HG02943 (cell line): ENCODE measurements at regions not wholly inside any gene's neighbourhood (a gene's known extent, or its start where the extent isn't known, plus 50 kb on each side); places are given as distances from the start of the nearest gene placed in this dataset.

Source experiments
- ATAC-seq: cut with Tn5 transposase; IDR thresholded peaks from one replicate; pipeline ENCODE4 v1.9.1; 2021; ENCODE audit warnings: mild to moderate bottlenecking, low read depth, moderate library complexity; ENCODE audit not compliant: unreplicated experiment

DNA sequence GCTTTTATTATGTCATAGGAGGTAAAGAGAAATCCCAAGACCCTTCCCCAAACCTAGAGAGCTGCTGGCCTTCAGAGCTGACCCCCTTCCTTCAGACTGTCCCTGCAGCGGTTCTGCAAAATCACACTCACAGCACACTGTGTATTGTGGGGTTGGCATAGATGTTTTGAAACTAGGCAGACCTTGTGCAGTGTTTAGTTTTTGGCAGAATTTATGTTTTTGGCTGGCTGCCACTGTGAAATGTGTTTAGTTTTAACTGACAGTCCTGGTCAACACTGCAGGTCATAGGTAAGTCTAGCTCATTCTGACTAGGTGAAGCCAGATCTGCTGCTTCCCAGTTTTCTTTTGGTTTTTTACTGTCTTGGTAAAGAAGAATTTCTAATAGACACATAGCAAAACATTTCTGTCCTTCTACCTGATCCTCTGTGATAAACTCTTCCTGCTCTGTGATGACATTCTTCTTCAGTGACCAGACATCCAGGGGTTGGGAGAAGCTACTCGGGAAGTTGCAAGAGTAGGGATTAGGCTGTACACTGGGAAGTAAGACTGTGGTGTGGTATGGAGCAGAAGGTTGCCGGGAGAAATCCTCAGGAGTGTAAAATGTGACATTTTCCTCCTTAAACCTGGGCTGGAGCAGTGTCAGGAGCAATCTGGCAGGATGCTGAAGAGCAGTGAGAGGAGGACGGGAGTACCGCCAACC lies 209.6 kb upstream of the MCTP2 start:
- no peak for ATAC-seq

DNA sequence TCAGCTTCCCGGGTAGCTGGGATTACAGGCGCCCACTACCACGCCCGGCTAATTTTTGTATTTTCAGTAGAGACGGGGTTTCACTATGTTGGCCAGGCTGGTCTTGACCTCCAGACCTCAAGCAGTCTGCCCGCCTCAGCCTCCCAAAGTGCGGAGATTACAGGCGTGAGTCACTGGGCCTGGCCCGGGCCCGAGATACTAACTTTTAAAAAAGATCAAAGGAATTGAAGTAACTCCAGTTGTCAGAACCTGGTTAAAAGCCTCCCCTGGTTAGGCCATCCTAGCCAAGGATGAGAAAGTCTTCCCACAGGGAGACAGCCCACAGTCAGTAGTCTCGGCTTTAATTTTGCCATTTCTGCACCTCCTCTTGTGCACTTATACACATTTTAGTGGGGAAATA lies 212.3 kb upstream of the MCTP2 start:
- no peak for ATAC-seq

DNA sequence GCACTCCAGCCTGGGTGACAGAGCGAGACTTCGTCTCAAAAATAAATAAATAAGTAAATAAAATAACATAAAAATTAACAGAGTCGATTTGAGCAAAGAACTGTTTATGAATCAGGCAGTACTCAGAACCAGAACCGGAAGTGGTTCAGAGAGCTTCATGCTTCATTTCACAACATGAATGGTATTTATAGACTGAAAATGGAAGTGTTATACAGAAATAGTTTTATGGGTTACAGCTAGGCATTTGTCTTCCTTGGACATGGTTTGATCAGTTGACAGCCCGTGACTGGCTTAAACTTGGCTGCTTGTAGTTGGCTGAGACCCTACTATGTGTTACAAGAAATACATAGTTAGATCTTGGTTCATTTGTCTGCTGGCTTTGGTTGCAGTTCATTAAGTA lies 216.0 kb upstream of the MCTP2 start:
- ATAC-seq = no peak

DNA sequence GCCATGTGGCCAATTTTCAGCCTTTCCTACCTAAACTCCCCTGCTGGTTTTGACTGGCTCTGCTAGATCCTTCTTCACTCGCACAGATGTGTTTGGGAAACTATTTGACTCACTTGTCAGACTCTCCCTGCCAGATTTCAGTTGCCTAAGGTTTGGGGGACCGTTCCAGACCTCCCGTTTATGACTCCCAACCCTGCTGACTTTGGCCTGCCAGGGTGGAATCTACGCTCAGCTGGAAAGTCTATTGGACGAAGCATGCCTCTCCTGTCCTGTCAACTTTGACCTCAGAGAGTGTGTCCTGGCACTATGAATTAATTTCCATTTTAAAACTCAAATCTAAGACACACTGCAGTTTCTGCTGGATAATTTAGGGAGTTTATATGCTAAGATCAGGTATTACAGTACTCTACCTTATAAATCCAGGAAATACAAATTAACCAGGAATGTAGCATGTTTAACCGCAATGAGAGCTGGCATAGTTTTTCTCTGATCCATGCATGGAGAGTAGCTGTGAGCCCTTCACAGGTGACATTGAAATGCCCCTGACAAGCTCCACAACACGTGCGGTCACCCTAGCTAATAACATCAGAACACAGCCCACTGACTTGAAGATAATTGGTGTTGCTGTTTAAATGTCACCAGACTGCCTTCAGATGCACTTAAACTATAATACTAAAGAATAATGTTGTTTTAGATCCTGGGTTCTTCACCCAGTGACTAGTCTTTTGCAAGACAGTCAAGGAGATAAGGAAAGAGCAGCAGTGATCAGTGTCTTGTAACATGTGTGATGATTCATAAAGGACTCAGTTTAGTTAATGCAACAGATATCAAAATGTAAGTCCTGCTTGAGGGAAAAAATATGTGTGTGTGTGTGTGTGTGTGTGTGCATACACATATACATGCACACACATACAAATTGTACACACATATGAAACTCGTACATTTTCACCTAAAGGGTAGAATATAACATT lies 223.0 kb upstream of the MCTP2 start:
- no peak for ATAC-seq

DNA sequence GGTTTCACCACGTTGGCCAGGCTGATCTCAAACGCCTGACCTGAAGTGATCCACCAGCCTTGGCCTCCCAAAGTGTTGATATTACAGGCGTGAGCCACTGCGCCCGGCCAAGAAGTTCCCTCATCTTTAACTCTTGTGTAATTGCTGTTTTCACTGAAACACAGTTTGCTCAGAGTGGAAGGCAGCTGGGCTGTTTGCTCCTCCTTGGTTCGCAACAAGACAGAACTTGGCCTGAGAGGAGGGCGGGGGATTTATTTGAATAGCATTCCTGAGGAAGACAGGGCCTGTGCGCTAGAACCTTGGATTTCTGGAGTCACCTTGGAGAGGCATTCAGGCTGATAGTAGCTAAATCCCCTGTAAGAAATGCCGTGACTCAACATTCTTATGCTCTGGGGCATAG lies 226.7 kb upstream of the MCTP2 start:
- no peak for ATAC-seq

DNA sequence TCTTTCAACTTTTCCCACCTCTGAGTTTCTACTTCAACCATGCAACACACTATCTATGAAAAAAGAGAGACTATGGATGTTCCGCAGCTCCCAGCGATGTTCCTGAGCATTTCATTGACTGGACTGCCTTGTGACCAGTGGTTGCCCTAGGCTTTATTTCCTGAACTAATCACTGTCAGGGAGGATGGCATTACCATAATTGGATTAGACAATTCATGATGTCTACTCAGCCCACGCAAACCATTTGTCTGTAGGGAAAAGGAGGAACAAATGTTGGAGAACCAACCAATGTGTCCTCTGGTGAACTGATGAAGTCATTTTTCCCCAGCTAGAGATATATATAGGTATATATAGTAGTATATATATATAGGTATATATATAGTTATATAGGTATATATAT lies 229.3 kb upstream of the MCTP2 start:
- ATAC-seq = no peak

DNA sequence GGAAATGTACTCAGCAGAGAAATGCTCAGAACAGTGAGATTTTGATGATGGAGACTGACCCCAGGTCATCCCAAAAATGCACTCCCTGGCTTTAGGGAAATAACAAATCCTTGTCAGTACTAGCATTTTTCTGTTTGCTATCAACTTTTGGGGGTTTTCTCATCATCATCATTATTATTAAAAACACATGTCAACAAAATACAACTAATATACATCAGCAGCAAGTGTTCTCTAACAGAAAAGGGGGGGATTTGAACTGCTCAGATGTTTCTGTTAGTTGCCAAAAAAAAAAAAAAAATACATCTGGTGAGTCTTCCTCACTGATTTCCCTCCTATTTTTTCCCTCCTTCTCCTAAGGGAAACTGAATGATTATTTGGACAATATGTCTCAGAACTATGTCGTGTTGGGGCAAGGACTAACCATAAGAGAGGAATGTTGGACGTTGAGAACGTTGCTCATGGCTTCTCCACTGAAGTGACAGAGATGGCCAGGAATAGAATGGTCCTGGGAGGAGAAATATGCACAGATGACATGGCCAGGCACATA lies 230.0 kb upstream of the MCTP2 start:
- ATAC-seq = no peak

DNA sequence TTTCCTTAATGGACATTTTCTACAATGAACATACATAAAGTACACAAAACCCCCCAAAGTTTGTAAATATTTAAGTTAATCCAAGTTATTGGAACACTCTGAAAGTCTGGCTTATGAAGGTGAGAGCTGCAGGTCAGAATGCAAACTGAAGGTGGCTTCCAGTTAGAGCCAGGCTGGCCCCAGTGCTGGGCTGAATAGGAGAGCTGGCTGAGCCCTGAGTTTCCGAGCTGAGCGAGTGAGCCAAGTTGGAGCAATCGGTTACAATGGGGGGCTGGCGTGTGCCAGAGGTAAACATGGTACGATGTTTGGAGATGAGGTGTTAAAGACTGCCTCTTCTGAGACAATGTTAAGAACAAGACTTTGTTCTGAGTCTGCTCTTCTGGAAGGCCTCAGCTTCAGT lies 230.8 kb upstream of the MCTP2 start:
- ATAC-seq = no peak

DNA sequence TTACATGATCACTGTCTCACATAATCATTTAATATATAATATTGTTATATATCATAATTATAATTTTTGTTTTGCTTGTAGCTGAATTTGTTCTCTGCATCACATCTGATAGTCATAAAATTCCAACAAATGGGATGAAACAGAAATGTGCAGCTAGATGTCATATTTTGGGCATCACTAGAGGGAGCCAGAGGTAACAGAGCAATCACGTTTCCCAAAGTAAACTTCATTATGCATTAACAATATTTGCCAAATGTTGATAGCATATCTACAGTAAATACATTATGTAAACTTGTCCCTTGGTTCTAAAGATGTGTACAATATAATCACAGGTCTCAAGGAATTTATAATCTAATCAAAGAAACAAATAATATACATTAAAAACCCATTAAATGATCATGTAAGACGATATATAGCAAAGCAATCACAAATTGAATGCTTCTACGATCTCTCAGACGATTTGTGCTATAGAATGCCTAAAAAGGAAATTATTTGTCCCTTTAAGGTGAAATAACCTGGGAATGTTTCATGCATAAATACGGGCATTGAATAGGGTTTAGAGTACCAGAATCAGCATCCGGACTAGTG lies 234.2 kb upstream of the MCTP2 start:
- ATAC-seq = no peak

DNA sequence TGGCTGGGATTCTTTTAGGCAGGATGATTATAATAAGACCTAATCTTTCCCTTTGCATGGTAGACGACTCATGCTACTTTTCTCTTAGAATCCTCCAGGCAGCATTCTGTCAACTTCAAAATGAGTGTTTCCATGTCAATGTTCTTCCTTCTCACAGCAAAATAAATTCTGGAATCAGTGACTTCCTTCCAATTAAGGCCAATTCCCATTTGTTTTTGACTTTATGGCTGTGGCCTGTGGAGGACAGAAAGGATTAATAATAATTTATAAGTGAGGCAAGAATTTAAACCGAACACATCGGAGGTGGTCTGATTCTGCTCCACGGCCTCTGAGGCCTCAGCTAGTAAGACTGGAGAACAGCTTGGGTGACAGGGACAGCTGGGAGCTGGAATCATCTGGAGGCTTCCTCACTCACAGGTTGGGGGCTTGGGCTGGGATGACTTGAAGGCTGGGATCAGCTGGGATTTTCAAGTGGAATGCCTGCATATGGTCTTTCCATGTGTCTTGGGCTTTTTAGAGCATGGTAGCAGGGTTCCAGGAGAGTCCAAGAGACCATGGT lies 241.8 kb upstream of the MCTP2 start:
- no peak for ATAC-seq

DNA sequence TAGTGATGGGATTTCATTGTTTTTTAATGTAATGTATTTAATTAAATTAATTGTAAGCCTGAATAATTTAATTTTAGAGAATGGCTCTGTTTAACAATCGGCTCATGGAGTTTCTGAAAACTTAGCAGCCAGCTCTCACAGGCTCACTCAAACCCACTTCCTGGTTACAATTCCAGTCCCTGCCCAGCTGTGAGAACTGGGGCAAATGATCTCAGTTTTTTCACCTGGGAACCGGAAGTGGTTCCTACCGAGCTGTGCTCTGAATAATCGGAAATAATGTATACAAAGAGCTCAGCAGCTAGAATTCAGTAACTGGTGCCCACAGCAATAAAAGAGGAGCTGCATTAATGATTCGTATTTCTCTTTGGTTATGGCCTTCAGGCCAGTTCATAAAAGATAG lies 244.3 kb upstream of the MCTP2 start:
- ATAC-seq = peak; percentile 56

DNA sequence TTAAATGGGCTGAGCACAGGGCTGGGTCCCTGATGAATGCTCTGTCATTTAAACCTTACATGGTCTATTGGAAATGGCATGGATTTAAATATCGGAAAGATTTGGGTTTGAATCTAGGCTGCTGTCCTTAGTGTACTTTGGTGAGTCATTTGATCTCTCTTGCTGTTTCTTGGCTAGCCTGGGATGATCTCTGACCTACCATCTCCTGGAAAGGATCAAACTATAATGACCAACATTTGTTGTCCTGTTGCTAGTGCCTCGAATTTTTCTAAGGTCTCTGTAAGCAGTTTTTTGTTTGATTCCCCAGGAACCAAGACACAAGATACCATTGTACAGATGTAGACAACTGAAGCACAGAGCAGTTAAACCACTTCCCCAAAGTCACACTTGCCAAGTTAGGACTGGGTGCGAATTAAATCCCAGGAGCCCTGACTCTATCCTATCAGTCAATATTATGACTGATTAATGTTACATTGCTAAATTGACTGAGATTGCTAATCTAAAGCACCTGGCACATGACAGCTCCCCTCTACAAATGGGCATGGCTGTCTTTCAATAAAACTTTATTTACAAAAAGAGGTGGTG lies 244.9 kb upstream of the MCTP2 start:
- no peak for ATAC-seq

DNA sequence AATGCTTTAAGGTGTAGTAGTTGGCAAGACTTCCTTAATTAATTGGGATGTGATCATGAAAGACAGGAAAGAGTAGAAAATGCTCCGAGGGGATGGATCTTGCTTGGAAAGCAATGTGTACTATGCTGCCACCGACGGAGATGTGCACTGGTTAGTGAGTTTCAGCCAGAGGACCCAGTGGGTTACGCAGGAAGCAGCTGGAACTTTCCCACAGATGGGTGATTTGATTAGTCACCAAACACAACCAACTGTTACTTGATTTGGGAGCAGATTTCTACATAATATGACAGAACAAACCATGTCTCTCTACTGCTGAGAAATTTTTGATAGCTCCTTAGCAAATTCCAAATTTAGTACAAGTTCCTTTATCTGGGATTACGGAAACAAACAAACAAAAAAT lies 245.4 kb upstream of the MCTP2 start:
- ATAC-seq = no peak

DNA sequence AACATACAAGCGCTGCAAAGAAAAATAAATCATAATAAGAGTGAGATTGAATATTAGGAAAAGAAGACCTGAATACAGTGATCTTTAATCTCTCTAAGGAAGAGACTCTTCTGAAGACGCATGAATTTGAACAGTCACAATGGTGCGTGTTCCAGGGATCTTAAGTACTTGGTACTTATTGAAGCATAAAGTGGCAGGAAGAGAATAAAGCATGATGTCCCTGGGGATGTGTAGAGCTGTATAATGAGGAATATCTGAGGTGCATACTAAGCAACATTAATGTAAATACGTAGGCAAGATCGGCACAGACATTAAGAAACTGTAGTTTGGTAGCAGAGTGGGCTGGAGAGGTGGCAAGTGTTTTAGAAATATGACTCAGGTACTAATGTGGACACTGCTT lies 246.2 kb upstream of the MCTP2 start:
- ATAC-seq = no peak

DNA sequence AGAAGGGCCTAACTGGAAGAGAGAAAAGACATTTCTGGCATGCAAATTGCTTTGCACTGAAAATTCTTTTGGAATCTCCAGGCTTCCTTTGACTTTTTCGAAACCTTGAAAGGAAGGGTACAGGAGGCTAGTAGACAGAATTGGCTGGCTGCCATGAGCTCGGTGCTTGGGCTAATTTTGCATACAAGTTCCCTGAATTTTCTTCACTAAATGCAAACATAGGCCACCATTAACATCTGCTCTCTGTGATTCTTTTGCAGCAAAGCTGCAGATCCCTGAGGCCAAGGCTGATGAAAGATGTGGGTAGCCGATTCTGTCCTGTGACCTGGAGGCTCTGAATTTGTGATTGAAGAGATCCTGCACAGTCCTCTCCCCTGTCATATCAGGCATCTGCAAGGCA lies 247.8 kb upstream of the MCTP2 start:
- no peak for ATAC-seq

DNA sequence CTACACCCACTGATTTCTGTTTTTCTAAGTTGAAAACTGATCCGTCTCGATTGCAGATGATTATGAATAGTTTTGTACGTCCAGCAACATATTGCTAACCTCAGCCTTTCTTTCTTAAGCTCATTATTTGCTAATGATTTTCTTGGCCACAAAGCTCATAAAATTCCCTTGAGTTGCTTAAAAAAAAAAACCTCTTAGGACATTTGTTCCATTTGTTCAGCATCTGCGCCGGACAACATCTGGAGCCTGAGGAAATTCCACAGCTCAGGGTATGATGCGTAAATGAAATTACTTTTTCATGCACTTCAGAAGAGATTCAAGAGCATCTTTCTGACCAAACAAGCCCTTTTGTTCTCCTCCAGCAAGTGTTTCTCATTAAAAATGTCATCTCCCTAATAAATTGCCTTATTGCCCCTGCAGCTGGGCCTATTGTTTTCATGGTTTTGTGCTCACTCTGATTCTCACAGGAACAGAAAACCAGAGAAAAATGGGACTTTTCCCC lies 249.1 kb upstream of the MCTP2 start:
- ATAC-seq = no peak

DNA sequence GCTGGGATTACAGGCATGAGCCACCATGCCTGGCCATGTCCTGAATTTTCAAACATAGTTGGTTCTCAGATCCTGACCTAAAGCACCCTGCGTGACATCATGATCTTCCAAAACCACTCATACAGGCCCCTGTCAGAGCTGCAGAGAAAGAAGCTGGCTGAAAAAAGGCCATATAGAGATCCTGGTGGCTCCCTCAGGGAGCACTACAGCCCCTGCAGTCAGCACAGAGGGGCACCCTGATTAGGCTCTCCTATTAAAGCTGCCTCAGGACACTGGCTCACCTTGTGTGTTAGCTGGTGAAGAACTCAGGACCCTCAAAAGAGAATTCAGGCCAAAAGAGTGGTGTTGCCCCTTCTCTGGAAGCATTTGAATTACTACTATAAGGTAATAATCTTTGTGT lies 249.7 kb upstream of the MCTP2 start:
- ATAC-seq = no peak

DNA sequence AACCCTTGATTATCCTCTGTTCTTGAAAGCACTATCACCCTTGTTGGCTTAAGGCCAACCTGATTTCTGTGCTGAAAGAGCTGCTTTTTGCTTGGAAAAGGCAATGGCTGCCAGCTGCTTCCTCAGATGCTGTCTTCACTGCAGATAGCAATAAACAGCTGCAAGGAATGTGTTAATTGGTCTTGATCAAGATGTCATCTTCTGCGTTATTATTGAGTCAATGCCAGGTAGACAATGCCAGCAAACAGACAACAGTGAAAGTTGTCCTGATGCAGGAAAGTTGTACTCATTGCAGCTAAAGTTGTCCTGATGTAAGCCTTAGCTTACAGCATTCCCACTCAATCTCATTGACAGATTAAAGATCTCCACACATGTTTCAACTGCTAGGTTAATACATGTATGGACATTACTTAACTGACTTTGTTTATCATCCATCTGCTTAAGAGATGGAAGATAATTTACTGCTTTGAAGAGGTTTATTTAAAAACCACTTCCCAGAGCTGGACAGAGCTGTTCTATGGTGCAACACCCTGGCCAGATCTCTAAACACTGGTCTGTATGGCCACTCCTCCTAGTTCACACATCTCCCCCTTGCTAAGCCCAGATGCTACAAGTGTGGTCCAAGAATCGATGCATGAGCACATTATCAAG lies 251.0 kb upstream of the MCTP2 start:
- no peak for ATAC-seq

DNA sequence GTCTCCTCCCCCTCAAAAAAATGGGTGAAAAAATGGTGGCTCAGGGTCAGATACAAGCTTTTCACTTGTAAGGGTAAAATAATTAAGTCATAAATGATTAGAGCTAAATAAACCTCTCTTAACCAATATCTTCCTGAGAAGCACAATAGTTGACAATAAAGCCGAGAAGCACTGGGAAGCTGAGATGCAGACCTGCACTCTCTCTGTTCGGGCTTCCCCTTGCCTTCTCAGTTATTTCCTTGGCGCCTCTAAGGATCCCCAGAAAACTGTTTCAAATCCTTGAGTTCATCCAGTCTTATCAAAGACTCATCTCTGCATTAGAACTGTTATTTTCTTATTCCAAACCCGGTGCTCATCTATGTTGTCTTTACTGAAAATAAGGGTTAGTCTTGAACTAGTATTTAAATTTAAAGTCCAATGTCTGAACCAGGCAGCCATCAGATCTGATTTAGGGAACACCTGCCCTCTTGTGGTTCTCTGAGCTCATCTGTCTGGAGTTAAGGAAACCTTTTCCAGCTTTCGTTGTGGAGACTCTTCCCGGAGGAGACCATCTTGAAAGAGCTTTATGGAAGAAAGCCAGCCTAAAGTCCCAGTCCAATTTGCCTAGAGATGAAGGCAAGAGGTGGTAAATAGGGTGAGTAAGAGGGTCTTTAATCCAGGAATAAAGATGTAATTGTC lies 256.4 kb upstream of the MCTP2 start:
- no peak for ATAC-seq
